ENCODE measurements at regions not wholly inside any gene's neighbourhood (a gene's known extent, or its start where the extent isn't known, plus 50 kb on each side); places are given as distances from the start of the nearest gene placed in this dataset.

DNA sequence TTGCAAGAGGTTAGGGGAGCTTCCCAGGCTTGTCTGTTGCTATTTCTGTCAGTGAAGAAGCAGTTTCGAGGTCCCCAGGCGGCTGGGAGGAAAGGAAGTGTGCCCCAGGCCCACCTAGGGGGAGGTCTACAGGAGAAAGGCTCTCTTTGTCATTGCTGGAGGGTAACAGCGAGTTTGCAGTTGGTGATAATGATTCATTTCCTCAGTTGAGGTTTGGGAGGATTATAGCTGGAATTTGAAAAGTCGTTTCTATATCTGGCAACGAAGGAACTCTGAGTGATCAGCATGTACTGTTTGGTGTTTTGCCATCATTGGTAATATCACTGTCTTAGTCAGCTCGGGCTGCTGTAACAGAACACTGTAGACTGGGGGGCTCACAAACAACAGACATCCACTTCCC lies 65.5 kb upstream of the UBE3A start:
- peak; percentile 63 for DNase-seq (ENCODE audit: low read depth)

DNA sequence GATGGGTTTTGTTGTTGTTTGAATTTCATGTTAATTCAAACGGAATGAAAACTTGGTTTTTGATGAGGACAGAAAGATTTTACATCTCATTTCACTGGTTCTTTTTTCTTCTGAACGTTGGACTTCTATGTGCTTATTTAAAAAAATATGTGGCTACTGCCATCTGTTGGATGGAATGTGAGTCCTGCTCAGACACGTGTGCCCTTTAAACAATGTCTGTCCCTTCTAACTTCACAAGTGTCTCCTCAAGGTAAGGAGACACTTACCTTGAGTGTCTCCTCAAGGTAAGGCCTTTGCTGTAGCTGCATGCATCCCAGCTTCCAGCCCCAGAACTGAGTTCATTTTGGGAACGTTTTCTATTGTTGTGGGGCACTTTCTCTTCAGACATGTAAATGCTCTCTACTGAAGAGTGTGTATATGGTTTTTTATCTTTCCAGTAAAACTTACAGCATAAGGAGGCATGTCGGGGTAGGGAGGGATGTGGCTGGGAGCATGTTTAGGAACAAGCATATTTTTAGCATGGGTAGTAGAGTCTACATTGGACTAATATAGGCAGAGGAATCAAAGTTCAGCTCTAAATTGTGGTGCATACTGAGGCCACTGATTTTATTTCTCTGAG lies 63.1 kb upstream of the UBE3A start:
- DNase-seq (ENCODE audit: low read depth): peak; percentile 32

DNA sequence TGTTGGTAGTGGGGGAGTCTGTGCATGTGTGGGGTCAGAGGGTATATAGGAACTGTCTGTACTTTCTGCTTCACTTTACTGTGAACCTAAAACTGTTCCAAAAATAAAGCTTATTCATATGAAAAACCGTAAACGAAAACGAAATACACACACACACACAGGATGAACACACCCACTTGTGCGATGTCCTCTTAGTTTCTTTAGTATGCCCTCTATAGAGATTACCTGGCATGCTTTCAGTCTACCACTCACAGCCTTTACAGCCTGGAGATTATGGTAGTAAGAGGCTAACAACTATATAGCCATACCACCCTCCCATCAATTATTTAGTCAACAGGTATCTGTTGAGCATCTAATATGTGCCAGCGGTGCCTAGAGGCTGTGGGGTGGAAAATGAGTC lies 60.0 kb upstream of the UBE3A start:
- no peak for DNase-seq (ENCODE audit: low read depth)

DNA sequence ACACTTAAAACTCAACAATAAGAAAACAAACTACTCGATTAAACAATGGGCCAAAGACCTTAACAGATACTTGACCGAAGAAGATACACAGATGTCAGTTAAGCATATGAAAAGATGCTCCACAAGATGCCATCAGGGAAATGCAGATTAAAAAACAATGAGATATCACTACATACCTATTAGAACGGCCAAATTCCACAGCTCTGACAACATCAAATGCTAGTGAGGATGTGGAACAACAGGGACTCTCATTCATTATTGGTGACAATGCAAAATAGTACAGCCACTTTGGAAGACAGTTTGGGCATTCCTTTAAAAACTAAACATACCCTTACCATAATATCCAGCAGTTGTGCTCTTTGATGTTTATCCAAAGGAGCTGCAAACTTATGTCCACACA lies 59.1 kb upstream of the UBE3A start:
- DNase-seq (ENCODE audit: low read depth): no peak

DNA sequence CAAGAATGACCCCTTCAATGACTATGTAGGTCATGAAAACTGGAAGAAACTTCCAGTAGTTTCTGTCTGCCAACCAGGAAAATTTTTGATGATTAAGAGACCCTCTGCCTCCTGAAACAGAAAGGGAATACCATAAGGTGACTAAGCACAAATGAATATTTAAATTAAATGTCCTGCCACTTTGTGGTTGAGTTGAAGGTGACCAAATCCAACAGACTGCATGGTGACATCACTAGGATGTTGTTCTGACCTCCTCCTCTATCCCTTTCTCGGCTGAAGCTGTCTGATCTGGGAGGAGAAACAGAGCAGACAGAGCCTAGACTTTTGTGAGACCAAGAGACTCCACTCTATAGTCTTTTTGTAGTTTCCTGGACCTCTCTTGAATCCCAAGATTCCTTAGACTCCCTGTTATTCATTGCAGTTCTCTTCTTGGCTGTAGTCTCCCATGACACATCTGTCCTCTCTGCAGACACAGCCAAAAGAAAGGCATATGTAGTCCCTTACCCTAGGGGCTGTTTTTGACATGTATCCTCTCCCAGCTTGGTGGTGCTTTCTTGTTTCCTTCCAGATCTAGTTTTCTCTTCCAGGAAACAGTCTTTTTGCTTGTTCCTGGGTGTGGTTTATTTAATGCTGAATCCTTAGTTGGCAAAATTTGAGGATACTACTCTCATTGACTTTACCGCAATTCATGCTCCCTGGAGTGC lies 55.2 kb upstream of the UBE3A start:
- no peak for DNase-seq (ENCODE audit: low read depth)

DNA sequence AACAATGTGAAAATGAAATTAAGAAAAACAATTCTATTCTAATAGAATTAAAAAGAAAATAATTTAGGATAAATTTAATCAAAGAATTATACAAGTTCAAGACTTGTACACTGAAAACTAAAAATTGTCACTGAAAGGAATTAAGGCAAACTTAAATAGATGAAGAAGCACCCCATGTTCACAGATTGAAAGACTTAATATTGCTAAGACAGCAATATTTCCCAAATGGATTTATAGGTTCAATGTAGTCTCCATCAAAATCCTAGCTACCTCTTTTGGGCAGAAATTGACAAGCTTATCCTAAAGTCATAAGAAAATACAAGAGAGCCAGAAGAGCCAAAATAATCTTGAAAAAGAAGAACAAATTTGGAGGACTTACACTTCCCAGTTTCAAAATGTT lies 53.5 kb upstream of the UBE3A start:
- no peak for DNase-seq (ENCODE audit: low read depth)

Data from iris pigment epithelial cell (primary cell).